Nucleus accumbens (tissue), 56 donors: ENCODE measurements at regions not wholly inside any gene's neighbourhood (a gene's known extent, or its start where the extent isn't known, plus 50 kb on each side); places are given as distances from the start of the nearest gene placed in this dataset.
"Not testable (repeated sequence)": the region's sequence is repeated elsewhere in the genome, so short reads cannot be mapped to it uniquely, and the experiment has no call there.

Experiments
- DNase-seq, 56 donors: peaks; one replicate each; lab custom pipeline; 2025; lab: John Stamatoyannopoulos, UW

DNA sequence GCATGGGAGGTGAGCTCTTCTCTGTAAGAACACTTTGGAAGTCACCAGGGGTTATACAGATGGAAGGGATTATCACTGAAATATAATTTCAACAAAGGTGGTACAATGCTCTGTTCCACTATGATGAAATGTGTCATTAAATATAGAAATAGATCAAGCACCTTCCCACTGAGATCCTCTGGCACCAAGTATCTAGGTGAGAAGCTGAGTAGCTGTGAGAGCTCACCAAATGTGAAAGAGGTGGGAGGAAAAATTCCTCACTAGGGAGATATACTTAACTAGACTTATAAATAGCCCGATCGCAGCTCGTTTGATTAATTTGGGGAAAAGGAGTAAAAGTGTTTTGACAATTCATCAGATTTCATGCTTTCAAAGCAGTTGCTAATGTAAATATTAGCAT, 247.6 kb downstream of the SMAD2 start:
- peak in 4 of 56 donors; percentile 0 to 29 (median 4) for DNase-seq

DNA sequence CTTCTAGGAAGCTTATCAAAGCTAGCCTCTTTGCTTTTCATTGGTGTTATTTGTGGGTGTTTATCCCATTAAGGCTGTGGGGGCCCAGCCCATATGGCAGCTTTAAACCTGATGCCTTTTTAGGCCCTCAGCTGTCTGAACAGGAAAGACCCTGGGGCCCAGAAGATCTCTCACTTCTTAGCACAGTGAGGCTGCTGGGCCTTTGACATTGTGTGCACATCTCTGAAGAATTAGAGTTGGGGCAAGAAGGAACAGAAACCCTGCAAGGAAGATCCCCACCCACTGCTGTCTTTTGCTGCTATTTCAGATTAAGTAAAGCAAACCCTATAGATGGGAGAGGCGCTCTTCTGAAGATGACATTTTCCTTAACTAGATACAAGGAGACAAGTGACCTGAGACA, 250.0 kb downstream of the SMAD2 start:
- no peak for DNase-seq

GRCh38 chr18:47679864-47680263, 250.6 kb downstream of the SMAD2 start:
- no peak for DNase-seq

- DNase-seq, result no peak
Measured at GRCh38 chr18:47677952-47678351, 252.5 kb downstream of the SMAD2 start.

- DNase-seq, result no peak
Measured at GRCh38 chr18:47669815-47670214, 260.6 kb downstream of the SMAD2 start.

- no peak for DNase-seq
Measured at GRCh38 chr18:47658498-47658897, 272.0 kb downstream of the SMAD2 start.

GRCh38 chr18:47654988-47655387, 275.5 kb downstream of the SMAD2 start:
- no peak for DNase-seq

DNA sequence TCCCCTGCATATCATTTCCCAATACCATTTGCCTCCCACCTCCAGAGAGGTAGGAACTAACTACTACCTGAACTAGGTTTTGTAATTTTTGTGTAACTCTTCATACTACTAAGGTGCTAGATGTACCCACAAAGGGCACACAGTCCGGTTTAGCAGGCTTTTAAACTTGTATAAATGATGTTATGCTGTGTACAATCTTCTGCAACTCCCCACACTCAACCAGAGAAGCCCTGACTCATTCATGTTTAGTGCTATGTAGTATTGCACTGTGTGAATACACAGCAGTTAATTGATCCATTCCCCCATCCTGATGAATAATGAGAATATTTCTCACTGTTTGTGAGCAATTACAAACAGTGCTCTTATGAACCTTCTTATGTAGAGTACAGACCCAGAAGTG, 285.6 kb downstream of the SMAD2 start:
- no peak for DNase-seq

DNA sequence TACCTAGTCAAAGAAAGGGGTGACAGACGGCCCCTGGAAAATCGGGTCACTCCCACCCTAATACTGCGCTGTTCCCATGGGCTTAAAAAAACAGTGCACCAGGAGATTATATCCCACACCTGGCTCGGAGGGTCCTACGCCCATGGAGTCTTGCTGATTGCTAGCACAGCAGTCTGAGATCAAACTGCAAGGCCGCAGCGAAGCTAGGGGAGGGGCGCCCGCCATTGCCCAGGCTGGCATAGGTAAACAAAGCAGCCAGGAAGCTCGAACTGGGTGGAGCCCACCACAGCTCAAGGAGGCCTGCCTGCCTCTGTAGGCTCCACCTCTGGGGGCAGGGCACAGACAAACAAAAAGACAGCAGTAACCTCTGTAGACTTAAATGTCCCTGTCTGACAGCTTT, 292.9 kb downstream of the SMAD2 start:
- not testable (repeated sequence) for DNase-seq

- DNase-seq, result no peak
Measured at GRCh38 chr18:47635416-47635815, 295.0 kb downstream of the SMAD2 start.

DNA sequence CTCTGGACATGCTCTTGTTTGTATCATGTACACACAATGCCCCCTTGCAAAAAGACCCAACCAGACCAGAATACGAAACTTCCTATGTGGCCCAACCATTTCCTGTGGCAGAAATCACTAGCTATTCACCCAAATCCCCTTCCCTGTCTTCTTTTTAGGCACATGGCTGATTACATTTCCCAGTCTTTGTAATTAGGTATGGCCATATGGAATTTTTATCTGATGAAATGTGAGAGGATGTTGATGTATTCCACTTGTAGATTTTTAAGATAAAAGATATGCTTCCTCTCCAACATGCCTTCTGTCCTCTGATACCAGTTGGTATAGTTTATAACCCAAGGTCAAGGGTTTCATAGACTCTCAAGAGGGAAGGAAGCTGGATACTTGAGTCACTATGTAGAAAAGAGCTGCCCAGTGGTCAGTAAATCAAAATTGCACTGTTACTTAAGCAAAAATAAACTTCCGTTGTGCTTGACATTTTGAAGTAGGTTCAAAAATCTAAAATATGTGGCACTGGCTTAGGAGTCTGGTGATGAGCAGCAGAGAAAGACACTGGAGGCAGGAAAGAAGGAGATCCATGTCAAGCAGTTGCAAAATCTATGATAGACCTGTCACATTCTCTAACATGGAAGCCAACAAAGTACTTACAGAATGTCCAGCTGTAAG, 297.4 kb downstream of the SMAD2 start:
- no peak for DNase-seq

DNA sequence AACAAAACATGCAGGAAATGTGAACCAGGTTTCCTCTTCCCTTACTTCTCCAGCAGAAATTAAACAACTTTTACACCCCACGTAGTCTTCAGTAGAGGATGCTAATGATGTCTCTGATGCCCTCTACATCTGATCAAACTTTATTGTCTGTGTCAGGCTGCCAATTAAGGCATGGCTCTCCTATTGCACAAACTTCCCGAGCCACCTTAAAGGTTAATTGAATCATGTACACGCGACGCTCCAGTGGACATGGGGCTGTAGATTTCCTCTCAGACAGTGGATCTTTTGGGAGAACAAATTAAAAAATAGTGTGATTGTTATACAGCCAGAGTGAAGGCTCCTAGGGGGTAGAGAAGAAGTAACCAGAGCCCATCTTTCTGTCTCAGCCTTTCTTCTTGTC, 301.6 kb downstream of the SMAD2 start:
- DNase-seq, result no peak

- DNase-seq, result no peak
Measured at GRCh38 chr18:47628240-47628781, 302.1 kb downstream of the SMAD2 start.

- no peak for DNase-seq
Measured at GRCh38 chr18:47627030-47627429, 303.4 kb downstream of the SMAD2 start.

GRCh38 chr18:47619771-47620448, 310.5 kb downstream of the SMAD2 start:
- DNase-seq, result no peak

GRCh38 chr18:47618758-47619157, 311.7 kb downstream of the SMAD2 start:
- DNase-seq, result no peak

DNA sequence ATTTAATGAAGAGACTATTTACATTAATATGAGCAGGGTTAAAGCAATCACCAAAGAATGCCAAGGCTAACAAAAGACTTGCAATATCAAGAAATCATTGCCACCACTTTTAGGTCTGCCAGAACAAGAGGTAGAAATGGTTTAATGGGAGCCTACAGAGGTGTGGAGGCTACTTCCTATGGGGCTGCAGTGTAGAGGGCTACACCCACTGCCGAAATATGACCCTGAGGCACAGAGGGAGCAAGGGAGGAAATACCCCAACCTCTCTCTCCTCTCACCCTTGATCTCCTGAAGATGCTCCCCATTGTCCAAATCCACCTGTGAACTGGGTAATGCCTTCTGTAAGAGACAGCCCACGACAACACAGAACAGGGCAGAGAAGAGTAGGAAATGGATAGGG, 315.4 kb downstream of the SMAD2 start:
- no peak for DNase-seq

GRCh38 chr18:47613929-47614328, 316.5 kb downstream of the SMAD2 start:
- DNase-seq, result no peak

DNA sequence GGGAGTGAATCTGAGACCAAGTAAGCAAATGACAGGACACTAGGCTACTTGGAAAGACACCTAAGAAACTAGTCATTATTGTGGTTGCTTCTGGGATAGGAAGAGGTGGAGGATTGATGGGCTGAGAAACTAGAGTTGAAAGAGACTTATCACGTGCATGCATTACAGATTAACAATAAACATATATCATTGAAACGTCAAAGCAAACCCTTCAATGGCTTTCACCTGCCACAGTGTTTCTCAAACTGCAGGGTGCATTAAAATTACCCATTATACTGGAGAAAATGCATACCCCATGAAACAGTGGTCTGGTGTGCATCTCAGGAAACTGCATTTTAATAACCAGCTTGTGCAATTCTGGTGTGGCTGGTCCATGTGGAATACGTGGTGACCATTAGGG, 318.8 kb downstream of the SMAD2 start:
- DNase-seq, result no peak

- DNase-seq, result no peak
Measured at GRCh38 chr18:47606526-47606925, 323.9 kb downstream of the SMAD2 start.

DNA sequence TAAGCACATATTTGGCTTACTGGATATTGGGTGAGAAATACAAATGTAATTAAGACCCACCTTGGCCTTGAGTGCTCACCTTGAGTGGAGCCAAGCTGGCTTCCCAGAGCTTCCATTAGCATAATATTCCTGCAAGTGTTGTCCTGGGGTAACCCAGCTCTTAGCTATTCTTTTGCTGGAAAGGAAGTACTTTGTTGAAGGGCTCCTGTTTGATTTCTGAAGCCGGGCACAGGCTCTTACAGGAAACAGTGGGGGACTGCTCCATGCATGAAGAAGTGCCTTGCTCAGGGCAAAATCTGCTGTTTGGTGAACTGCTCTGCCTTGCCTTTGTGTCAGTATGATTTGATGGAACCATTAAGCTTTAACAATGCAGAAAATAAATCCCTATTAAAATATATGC, 325.4 kb downstream of the SMAD2 start:
- no peak for DNase-seq

- no peak for DNase-seq
Measured at GRCh38 chr18:47604021-47604420, 326.4 kb downstream of the SMAD2 start.
